ENCODE measurements at regions not wholly inside any gene's neighbourhood (a gene's known extent, or its start where the extent isn't known, plus 50 kb on each side); places are given as distances from the start of the nearest gene placed in this dataset.

- Histone ChIP-seq H3K4me3 (no peak overlapping the region), H3K36me3 (no peaks in the 10 kb centered on the region), H3K9me3 (no peaks in the 10 kb centered on the region), H3K4me1 (peaks cover 7 to 14% (median 8%) of the 10 kb centered on the region in 4 donors), H3K27ac (no peak overlapping the region), H3K27me3 (no peaks in the 10 kb centered on the region)
- TF ChIP-seq EP300 (IDR thresholded peaks at IDR 0.05) (no peak), POLR2A (IDR thresholded peaks at IDR 0.05) (no peak), CTCF (IDR thresholded peaks at IDR 0.05) (no peak), POLR2AphosphoS5 (IDR thresholded peaks at IDR 0.05) (no peak)
- no peak for DNase-seq
- no peak for ATAC-seq (ENCODE audit: low FRiP score in 2 of 2)
- 93 to 97% methylated on average over 10 of the region's 10 CpGs for WGBS, 2 donors
These were observed 51.2 kb upstream of the TNS3 start for GRCh38 chr7:47633134-47633533.
